ENCODE measurements at regions not wholly inside any gene's neighbourhood (a gene's known extent, or its start where the extent isn't known, plus 50 kb on each side); places are given as distances from the start of the nearest gene placed in this dataset.
A peak's percentile ranks its signal among the peaks of the same experiment; 100 is the strongest.

DNA sequence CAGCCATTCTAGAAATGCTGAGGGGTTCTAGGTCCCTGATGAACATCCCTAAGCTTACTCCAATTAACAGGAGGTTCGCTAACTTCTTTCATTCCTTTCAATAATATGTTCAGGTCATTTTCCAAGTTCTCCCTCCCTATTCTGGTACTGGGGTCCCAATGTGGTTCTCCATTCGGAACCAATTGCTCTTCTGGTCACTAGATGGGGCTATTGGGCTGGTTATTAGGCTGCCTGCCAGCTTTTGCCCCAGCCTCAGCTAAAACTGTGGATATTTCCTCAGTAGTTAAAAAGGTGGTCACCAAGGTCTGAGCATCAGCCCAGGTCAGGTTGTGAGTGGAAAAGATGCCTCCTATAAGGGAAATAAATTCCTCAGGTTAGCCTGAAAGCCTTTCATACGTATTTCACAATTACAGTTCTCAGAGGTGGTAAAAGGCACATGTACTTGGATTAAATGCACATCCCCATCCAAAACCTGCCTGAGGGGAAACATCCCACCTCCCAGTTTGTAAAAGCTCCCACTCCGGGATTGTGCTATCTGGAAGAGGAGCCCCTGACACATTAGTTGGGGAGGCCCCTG is 161.1 kb upstream of the CCDC179 start:
- H3K4me3 ChIP-seq (ENCODE audit: control insufficient read depth, low read depth, low read length): no peak overlapping the region
- peak; percentile 30 for DNase-seq (ENCODE audit: low read depth)
- TF ChIP-seq, protein P1, sequence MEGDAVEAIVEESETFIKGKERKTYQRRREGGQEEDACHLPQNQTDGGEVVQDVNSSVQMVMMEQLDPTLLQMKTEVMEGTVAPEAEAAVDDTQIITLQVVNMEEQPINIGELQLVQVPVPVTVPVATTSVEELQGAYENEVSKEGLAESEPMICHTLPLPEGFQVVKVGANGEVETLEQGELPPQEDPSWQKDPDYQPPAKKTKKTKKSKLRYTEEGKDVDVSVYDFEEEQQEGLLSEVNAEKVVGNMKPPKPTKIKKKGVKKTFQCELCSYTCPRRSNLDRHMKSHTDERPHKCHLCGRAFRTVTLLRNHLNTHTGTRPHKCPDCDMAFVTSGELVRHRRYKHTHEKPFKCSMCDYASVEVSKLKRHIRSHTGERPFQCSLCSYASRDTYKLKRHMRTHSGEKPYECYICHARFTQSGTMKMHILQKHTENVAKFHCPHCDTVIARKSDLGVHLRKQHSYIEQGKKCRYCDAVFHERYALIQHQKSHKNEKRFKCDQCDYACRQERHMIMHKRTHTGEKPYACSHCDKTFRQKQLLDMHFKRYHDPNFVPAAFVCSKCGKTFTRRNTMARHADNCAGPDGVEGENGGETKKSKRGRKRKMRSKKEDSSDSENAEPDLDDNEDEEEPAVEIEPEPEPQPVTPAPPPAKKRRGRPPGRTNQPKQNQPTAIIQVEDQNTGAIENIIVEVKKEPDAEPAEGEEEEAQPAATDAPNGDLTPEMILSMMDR (conservative IDR thresholded peaks at IDR 0.05; ENCODE audit: control insufficient read depth, insufficient read depth, low read depth, low read length): peak; percentile 64

DNA sequence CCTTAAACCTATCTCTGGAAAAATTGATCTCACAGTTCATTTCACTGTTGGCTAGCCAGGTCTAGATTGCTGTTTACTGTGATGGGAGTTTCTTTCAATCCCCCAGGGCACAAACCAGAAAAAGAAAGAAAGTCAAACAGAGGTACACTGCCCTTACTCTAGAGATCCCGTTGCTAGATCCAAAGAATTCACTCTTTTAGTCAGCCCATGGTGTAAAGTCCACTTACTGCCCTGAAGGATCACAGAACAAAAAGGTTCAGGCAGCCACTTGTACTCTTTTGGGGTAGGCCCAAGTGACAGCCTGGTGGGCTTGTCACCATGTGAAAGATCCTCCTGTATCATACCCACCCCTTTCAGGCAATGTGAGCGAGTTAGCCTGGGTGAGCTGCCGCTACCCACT is 162.6 kb upstream of the CCDC179 start:
- TF ChIP-seq, protein P1 (conservative IDR thresholded peaks at IDR 0.05; ENCODE audit: control insufficient read depth, insufficient read depth, low read depth, low read length): no peak
- H3K4me3 ChIP-seq (ENCODE audit: control insufficient read depth, low read depth, low read length): no peak overlapping the region
- DNase-seq (ENCODE audit: low read depth): no peak

DNA sequence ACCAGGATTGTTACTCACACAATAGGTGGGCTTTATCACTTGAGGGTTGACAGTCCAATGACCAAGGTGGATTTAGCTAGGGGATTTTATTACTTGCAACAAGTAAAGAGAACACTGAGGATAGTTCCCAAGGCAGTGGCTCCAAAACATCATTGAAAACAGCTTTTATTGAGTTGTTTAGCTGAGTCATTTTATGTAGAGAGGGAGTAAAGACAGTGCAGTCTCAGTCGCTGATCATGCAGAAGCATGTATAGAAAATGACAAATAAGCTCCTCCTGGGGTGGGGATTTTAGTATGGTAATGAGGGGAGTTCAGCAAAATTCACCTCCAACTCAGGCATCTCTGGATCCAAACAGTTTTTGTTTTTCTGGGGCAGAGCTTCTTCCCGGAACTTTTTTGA is 163.0 kb upstream of the CCDC179 start:
- TF ChIP-seq, protein P1 (conservative IDR thresholded peaks at IDR 0.05; ENCODE audit: control insufficient read depth, insufficient read depth, low read depth, low read length): no peak
- H3K4me3 ChIP-seq (ENCODE audit: control insufficient read depth, low read depth, low read length): no peak overlapping the region
- DNase-seq (ENCODE audit: low read depth): no peak

DNA sequence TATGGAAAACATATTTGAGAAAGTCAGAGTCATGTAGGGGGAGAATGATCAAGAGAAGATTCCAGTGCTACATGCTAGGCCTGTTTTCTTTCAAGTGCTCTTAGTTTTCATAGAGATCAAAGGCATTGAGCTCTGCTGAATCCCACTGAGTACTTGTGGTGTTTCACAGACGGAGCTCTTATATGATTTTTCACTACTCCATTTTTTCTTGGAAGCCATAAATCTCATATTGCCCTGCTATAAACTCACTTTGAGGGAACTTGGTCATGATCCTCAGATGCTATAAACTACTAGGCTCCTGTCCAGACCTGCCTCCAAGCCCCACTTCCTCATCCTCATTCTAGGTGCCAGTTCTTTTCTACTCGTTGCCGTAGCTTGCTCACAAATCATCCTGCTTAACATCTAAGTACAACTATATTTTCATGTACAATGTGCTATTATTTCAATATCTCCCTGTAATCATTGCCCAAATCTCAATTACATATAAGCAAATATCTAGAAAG is 180.8 kb upstream of the CCDC179 start:
- TF ChIP-seq, protein P1 (conservative IDR thresholded peaks at IDR 0.05; ENCODE audit: control insufficient read depth, insufficient read depth, low read depth, low read length): no peak
- H3K4me3 ChIP-seq (ENCODE audit: control insufficient read depth, low read depth, low read length): no peak overlapping the region
- DNase-seq (ENCODE audit: low read depth): no peak

DNA sequence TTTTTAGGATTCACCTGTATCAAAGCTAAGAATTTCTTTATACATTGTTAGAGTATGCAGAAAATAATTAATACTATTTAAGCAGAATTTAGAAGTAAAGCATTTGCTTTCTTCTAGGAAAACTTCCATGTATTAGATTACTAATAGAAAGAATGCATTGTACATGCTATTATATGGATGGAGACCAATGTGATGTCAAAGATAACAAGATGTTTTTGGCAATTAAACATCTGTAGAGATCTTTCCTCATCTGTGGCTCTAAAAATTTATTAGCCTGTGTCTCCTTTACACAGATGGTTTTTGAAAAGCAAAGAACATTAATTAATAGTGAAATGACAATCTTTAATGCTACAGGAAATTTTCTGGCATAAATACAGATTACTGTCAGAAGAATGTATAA is 198.4 kb upstream of the CCDC179 start:
- H3K4me3 ChIP-seq (ENCODE audit: control insufficient read depth, low read depth, low read length): no peak overlapping the region
- TF ChIP-seq, protein P1 (conservative IDR thresholded peaks at IDR 0.05; ENCODE audit: control insufficient read depth, insufficient read depth, low read depth, low read length): no peak
- no peak for DNase-seq (ENCODE audit: low read depth)

DNA sequence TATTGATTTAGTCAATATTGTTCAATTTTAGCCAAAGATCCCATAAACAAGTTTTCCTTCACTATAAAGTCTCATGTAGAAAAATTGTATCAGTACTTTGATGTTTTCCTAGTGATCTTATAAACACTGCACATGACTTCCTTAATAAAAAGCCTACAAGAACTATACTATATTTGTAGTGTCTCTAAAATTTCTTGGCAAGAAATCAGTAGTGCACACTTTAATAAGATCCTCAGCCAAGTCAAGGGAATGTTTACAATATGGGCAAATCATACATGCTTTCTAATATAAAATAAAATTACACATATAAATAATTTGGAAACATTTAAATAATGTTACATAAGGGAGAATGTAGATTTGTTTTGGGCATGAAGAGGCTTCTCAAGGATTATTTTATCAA is 203.0 kb upstream of the CCDC179 start:
- DNase-seq (ENCODE audit: low read depth): no peak
- TF ChIP-seq, protein P1 (conservative IDR thresholded peaks at IDR 0.05; ENCODE audit: control insufficient read depth, insufficient read depth, low read depth, low read length): no peak
- H3K4me3 ChIP-seq (ENCODE audit: control insufficient read depth, low read depth, low read length): no peak overlapping the region
